ENCODE measurements at regions not wholly inside any gene's neighbourhood (a gene's known extent, or its start where the extent isn't known, plus 50 kb on each side); places are given as distances from the start of the nearest gene placed in this dataset.
"Not testable (repeated sequence)": the region's sequence is repeated elsewhere in the genome, so short reads cannot be mapped to it uniquely, and the experiment has no call there.

DNA sequence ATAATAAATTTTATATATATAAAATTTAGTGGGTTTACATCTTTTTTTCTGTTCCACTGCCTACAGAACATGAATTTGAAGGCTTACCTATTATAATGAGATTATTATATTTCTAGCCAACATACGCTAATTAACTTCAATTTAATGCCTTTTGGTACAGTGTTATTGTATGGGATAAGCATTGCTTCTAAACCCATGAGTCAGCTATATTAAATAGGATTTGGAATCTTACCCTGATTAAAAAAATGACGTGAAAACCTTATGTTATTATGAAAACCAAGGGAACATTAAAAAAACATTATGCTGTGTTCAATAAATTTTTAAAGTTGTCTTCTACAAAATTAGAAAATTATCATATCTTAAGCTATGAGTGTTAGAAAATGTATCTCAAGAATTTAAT, 334.0 kb upstream of the RGS17 start:
- Mint-ChIP-seq H3K27me3 (ENCODE audit: insufficient read depth, unreplicated experiment) (no peaks in the 10 kb centered on the region), H3K27ac (ENCODE audit: low read depth, unreplicated experiment) (no peak overlapping the region), H3K4me3 (ENCODE audit: unreplicated experiment) (no peak overlapping the region), H3K4me1 (ENCODE audit: insufficient read depth, unreplicated experiment) (no peaks in the 10 kb centered on the region), H3K36me3 (ENCODE audit: insufficient read depth, unreplicated experiment) (no peaks in the 10 kb centered on the region), H3K9me3 (ENCODE audit: unreplicated experiment) (no peaks in the 10 kb centered on the region)
- BruUV-seq (replicated peaks) = no TSS peak
- intact Hi-C loops (cut with micrococcal nuclease) = no loop called here
- ChIA-PET CTCF (no interaction called here), POLR2A (interaction anchor here (0.6 kb wide), 1 partner anchor 210 kb away, joined by 3 read pairs; no protein-coding TSS in a partner anchor)
- DNase-seq (ENCODE audit: unreplicated experiment) = no peak
- TF ChIP-seq CTCF (IDR thresholded peaks at IDR 0.05; ENCODE audit: unreplicated experiment) = no peak

GRCh38 chr6:153449279-153449678, 318.2 kb upstream of the RGS17 start:
- H3K9me3 Mint-ChIP-seq (ENCODE audit: unreplicated experiment) = no peaks in the 10 kb centered on the region
- no peak for TF ChIP-seq CTCF (IDR thresholded peaks at IDR 0.05; ENCODE audit: unreplicated experiment)
- H3K4me3 Mint-ChIP-seq (ENCODE audit: unreplicated experiment) = no peak overlapping the region
- no peaks in the 10 kb centered on the region for H3K4me1 Mint-ChIP-seq (ENCODE audit: insufficient read depth, unreplicated experiment)
- BruUV-seq (replicated peaks) = no TSS peak
- POLR2A ChIA-PET = interaction anchor here (0.6 kb wide), 1 partner anchor 520 kb away, joined by 4 read pairs; no protein-coding TSS in a partner anchor
- no peaks in the 10 kb centered on the region for H3K27me3 Mint-ChIP-seq (ENCODE audit: insufficient read depth, unreplicated experiment)
- no peaks in the 10 kb centered on the region for H3K36me3 Mint-ChIP-seq (ENCODE audit: insufficient read depth, unreplicated experiment)
- CTCF ChIA-PET = interaction anchor here (0.7 kb wide), 1 partner anchor 806 kb away, joined by 3 read pairs; no protein-coding TSS in a partner anchor
- intact Hi-C loops (cut with micrococcal nuclease) = no loop called here
- DNase-seq (ENCODE audit: unreplicated experiment) = peak; percentile 51
- no peak overlapping the region for H3K27ac Mint-ChIP-seq (ENCODE audit: low read depth, unreplicated experiment)

GRCh38 chr6:153442749-153443148, 311.7 kb upstream of the RGS17 start:
- H3K4me1 Mint-ChIP-seq (ENCODE audit: insufficient read depth, unreplicated experiment); intact Hi-C loops (cut with micrococcal nuclease); POLR2A ChIA-PET; CTCF ChIA-PET; H3K27ac Mint-ChIP-seq (ENCODE audit: low read depth, unreplicated experiment); H3K4me3 Mint-ChIP-seq (ENCODE audit: unreplicated experiment); H3K9me3 Mint-ChIP-seq (ENCODE audit: unreplicated experiment); BruUV-seq (replicated peaks); DNase-seq (ENCODE audit: unreplicated experiment); H3K27me3 Mint-ChIP-seq (ENCODE audit: insufficient read depth, unreplicated experiment); H3K36me3 Mint-ChIP-seq (ENCODE audit: insufficient read depth, unreplicated experiment): not testable (repeated sequence)

- BruUV-seq (replicated peaks) = no TSS peak
- no peak for TF ChIP-seq CTCF (IDR thresholded peaks at IDR 0.05; ENCODE audit: unreplicated experiment)
- H3K4me3 Mint-ChIP-seq (ENCODE audit: unreplicated experiment) = no peak overlapping the region
- no peak overlapping the region for H3K27ac Mint-ChIP-seq (ENCODE audit: low read depth, unreplicated experiment)
- POLR2A ChIA-PET = no interaction called here
- CTCF ChIA-PET = no interaction called here
- no peaks in the 10 kb centered on the region for H3K27me3 Mint-ChIP-seq (ENCODE audit: insufficient read depth, unreplicated experiment)
- H3K36me3 Mint-ChIP-seq (ENCODE audit: insufficient read depth, unreplicated experiment) = peaks cover 7% of the 10 kb centered on the region
- no peaks in the 10 kb centered on the region for H3K9me3 Mint-ChIP-seq (ENCODE audit: unreplicated experiment)
- intact Hi-C loops (cut with micrococcal nuclease) = no loop called here
- DNase-seq (ENCODE audit: unreplicated experiment) = no peak
- H3K4me1 Mint-ChIP-seq (ENCODE audit: insufficient read depth, unreplicated experiment) = no peaks in the 10 kb centered on the region
Observed at GRCh38 chr6:153442096-153442495, 311.0 kb upstream of the RGS17 start.

- intact Hi-C loops (cut with micrococcal nuclease) = no loop called here
- H3K36me3 Mint-ChIP-seq (ENCODE audit: insufficient read depth, unreplicated experiment) = peaks cover 7% of the 10 kb centered on the region
- TF ChIP-seq CTCF (IDR thresholded peaks at IDR 0.05; ENCODE audit: unreplicated experiment) = no peak
- H3K27me3 Mint-ChIP-seq (ENCODE audit: insufficient read depth, unreplicated experiment) = no peaks in the 10 kb centered on the region
- no peak for DNase-seq (ENCODE audit: unreplicated experiment)
- H3K4me1 Mint-ChIP-seq (ENCODE audit: insufficient read depth, unreplicated experiment) = peaks cover 12% of the 10 kb centered on the region
- H3K9me3 Mint-ChIP-seq (ENCODE audit: unreplicated experiment) = no peaks in the 10 kb centered on the region
- H3K27ac Mint-ChIP-seq (ENCODE audit: low read depth, unreplicated experiment) = no peak overlapping the region
- ChIA-PET POLR2A (no interaction called here), CTCF (no interaction called here)
- BruUV-seq (replicated peaks) = no TSS peak
- no peak overlapping the region for H3K4me3 Mint-ChIP-seq (ENCODE audit: unreplicated experiment)
Observed at GRCh38 chr6:153437193-153437592, 306.1 kb upstream of the RGS17 start.

Measured in MCF 10A (cell line).